ENCODE measurements at regions not wholly inside any gene's neighbourhood (a gene's known extent, or its start where the extent isn't known, plus 50 kb on each side); places are given as distances from the start of the nearest gene placed in this dataset.

GRCh38 chr13:62324842-62325241 lies 909.2 kb upstream of the PCDH20 start:
- dilution Hi-C loops (cut with HindIII; ENCODE audit: low sequenced_read_pairs, unreplicated experiment) = no loop called here
- Histone ChIP-seq H3K36me3 (ENCODE audit: control insufficient read depth, insufficient read depth, low read length) (no peaks in the 10 kb centered on the region), H2BK5ac (ENCODE audit: low read depth, low read length, poor library complexity, severe bottlenecking) (no peak overlapping the region), H4K5ac (ENCODE audit: low read depth, low read length) (no peak overlapping the region), H2BK120ac (ENCODE audit: low read depth, low read length) (no peak overlapping the region), H3K14ac (replicated peaks; ENCODE audit: low read depth, low read length) (no peak overlapping the region), H2BK20ac (ENCODE audit: low read depth, low read length) (no peak overlapping the region), H2AK9ac (replicated peaks; ENCODE audit: low read depth, low read length, poor library complexity) (no peak overlapping the region), H4K8ac (ENCODE audit: low read depth in 2 of 2, low read length in 2 of 2) (no peak overlapping the region), H4K20me1 (ENCODE audit: insufficient read depth, low read length) (no peaks in the 10 kb centered on the region), H3K4ac (ENCODE audit: low read depth, low read length) (no peak overlapping the region), H3K9me3 (ENCODE audit: control insufficient read depth, insufficient read depth, low read length) (peaks cover 2% of the 10 kb centered on the region; the same call in 1 of the 2 replicates), H3K4me3 (ENCODE audit: insufficient read depth, low read depth, low read length) (no peak overlapping the region), H3K9me1 (ENCODE audit: insufficient read depth, low read length) (no peaks in the 10 kb centered on the region), H4K91ac (ENCODE audit: insufficient read depth, low read depth, low read length) (no peak overlapping the region), H3K79me1 (ENCODE audit: low read depth in 1 of 2, low read length in 2 of 2) (no peaks in the 10 kb centered on the region), H3K9ac (ENCODE audit: low read depth, low read length) (no peak overlapping the region), H3K27ac (ENCODE audit: insufficient read depth, low read length) (no peak overlapping the region), H3K23ac (ENCODE audit: low read depth, low read length) (no peak overlapping the region), H3K4me1 (ENCODE audit: control insufficient read depth, insufficient read depth, low read length) (no peaks in the 10 kb centered on the region), H3K18ac (ENCODE audit: low read depth, low read length) (no peak overlapping the region), H3K4me2 (ENCODE audit: low read depth, low read length) (no peak overlapping the region), H2AK5ac (ENCODE audit: low read depth, low read length) (no peak overlapping the region), H2AFZ (replicated peaks; ENCODE audit: low read length, poor library complexity) (no peak overlapping the region), H3K27me3 (ENCODE audit: control insufficient read depth, insufficient read depth, low read length) (no peaks in the 10 kb centered on the region), H2BK15ac (ENCODE audit: low read depth, low read length) (no peak overlapping the region), H3K56ac (ENCODE audit: extremely low read depth, insufficient read depth, low read length) (no peak overlapping the region)
- DNase-seq = no peak
- ChIA-PET CTCF (no interaction called here), POLR2A (ENCODE audit: unreplicated experiment) (no interaction called here)
- intact Hi-C loops (cut with micrococcal nuclease) = no loop called here
- no TSS peak for BruUV-seq (replicated peaks)
- ATAC-seq (ENCODE audit: low read depth) = no peak
- in situ Hi-C loops (cut with MboI; ENCODE audit: low sequenced_read_pairs) = no loop called here
- WGBS, 2 experiments (ENCODE audit: extremely low coverage in 2 of 2, insufficient read length in 1 of 2) = no CpG with 5 or more reads among the region's 1 CpG
- TF ChIP-seq MXI1 (IDR thresholded peaks at IDR 0.05; ENCODE audit: borderline replicate concordance, low read depth, low read length) (no peak), NFE2L2 (IDR thresholded peaks at IDR 0.05; ENCODE audit: low read depth, low read length) (no peak), POLR2A (IDR thresholded peaks at IDR 0.05; ENCODE audit: low read depth, low read length) (no peak), CTCF (conservative IDR thresholded peaks at IDR 0.05; ENCODE audit: low read depth, low read length) (no peak), CEBPB (IDR thresholded peaks at IDR 0.05; ENCODE audit: low read depth, low read length) (no peak), RCOR1 (IDR thresholded peaks at IDR 0.05; ENCODE audit: insufficient replicate concordance, low read length) (no peak), ELK1 (IDR thresholded peaks at IDR 0.05; ENCODE audit: borderline replicate concordance, low read depth, low read length) (no peak), RFX5 (IDR thresholded peaks at IDR 0.05; ENCODE audit: low read depth, low read length) (no peak)
